ENCODE measurements at regions not wholly inside any gene's neighbourhood (a gene's known extent, or its start where the extent isn't known, plus 50 kb on each side); places are given as distances from the start of the nearest gene placed in this dataset.

DNA sequence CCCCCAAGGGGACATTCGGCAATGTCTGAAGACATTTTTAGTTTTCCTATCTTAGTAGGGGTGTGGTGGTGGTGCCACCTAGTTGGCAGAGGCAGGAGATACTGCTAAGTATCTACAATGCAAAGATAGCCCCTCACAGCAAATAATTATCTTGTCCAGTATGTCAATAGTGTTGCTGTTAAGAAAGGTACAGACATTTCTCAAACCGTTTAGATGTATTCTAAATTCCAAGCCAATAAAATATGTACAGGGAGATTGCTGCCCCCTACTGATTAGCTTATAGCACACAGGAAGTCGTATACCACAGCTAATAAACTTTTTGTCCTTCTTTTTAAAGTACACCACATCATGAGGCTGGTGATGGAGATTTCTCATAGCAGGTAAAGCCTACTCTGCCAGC is 260.5 kb downstream of the TMA16 start:
- H3K4me3 ChIP-seq = no peak overlapping the region
- 42 to 44% (median 42%) methylated on average over 3 of the region's 3 CpGs for WGBS, 3 donors
- no peaks in the 10 kb centered on the region for H3K4me1 ChIP-seq
- no peak overlapping the region for H3K27ac ChIP-seq
- TF ChIP-seq, protein P1, sequence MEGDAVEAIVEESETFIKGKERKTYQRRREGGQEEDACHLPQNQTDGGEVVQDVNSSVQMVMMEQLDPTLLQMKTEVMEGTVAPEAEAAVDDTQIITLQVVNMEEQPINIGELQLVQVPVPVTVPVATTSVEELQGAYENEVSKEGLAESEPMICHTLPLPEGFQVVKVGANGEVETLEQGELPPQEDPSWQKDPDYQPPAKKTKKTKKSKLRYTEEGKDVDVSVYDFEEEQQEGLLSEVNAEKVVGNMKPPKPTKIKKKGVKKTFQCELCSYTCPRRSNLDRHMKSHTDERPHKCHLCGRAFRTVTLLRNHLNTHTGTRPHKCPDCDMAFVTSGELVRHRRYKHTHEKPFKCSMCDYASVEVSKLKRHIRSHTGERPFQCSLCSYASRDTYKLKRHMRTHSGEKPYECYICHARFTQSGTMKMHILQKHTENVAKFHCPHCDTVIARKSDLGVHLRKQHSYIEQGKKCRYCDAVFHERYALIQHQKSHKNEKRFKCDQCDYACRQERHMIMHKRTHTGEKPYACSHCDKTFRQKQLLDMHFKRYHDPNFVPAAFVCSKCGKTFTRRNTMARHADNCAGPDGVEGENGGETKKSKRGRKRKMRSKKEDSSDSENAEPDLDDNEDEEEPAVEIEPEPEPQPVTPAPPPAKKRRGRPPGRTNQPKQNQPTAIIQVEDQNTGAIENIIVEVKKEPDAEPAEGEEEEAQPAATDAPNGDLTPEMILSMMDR (IDR thresholded peaks at IDR 0.05) = no peak
- no peaks in the 10 kb centered on the region for H3K27me3 ChIP-seq (ENCODE audit: insufficient read depth in 3 of 3, low read length in 2 of 3)
- ATAC-seq (no peak), DNase-seq (no peak)
- intact Hi-C loops (cut with DNase I) = no loop called here
- H3K9me3 ChIP-seq = no peaks in the 10 kb centered on the region
- H3K36me3 ChIP-seq (ENCODE audit: insufficient read depth in 1 of 2, low read depth in 1 of 2) = no peaks in the 10 kb centered on the region

- Histone ChIP-seq H3K4me3 (no peak overlapping the region), H3K27me3 (ENCODE audit: insufficient read depth in 3 of 3, low read length in 2 of 3) (no peaks in the 10 kb centered on the region), H3K36me3 (ENCODE audit: insufficient read depth in 1 of 2, low read depth in 1 of 2) (no peaks in the 10 kb centered on the region), H3K27ac (no peak overlapping the region), H3K9me3 (no peaks in the 10 kb centered on the region), H3K4me1 (no peaks in the 10 kb centered on the region)
- intact Hi-C loops (cut with DNase I) = no loop called here
- DNase-seq (no peak), ATAC-seq (no peak)
- WGBS, 3 donors = 21 to 30% (median 21%) methylated on average over 1 of the region's 1 CpG
- TF ChIP-seq, protein P1 (IDR thresholded peaks at IDR 0.05) = no peak
Measured at GRCh38 chr4:163757219-163757618, 262.7 kb downstream of the TMA16 start.

DNA sequence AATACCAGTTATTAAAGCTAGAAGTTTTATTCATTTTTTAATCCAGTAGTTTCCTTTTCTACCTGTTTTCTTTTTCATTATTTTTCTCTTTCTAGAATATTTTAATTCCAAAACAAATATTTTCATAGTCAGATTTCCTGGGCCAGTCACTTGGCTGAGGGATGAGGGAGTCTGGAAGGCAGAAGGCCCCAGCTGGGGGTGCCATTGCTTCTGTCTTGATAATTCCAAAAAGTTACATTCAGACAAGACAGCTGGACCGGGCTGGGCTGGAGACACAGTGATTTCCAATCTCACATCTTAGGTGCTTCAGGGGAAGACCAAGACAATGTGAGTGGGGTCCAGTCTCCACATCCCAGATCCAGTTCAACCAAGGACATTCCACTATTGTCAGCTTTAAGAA is 263.5 kb downstream of the TMA16 start:
- TF ChIP-seq, protein P1 (IDR thresholded peaks at IDR 0.05) = no peak
- H3K27ac ChIP-seq = no peak overlapping the region
- no peak for ATAC-seq
- H3K9me3 ChIP-seq = no peaks in the 10 kb centered on the region
- no peaks in the 10 kb centered on the region for H3K4me1 ChIP-seq
- WGBS, 3 donors = 46 to 61% (median 54%) methylated on average over 1 of the region's 1 CpG
- intact Hi-C loops (cut with DNase I) = no loop called here
- no peak for DNase-seq
- H3K4me3 ChIP-seq = no peak overlapping the region
- no peaks in the 10 kb centered on the region for H3K27me3 ChIP-seq (ENCODE audit: insufficient read depth in 3 of 3, low read length in 2 of 3)
- H3K36me3 ChIP-seq (ENCODE audit: insufficient read depth in 1 of 2, low read depth in 1 of 2) = no peaks in the 10 kb centered on the region

GRCh38 chr4:163762741-163763140 is 268.3 kb downstream of the TMA16 start:
- intact Hi-C loops (cut with DNase I) = no loop called here
- Histone ChIP-seq H3K27ac (no peak overlapping the region), H3K9me3 (no peaks in the 10 kb centered on the region), H3K4me1 (no peaks in the 10 kb centered on the region), H3K36me3 (ENCODE audit: insufficient read depth in 1 of 2, low read depth in 1 of 2) (no peaks in the 10 kb centered on the region), H3K4me3 (no peak overlapping the region), H3K27me3 (ENCODE audit: insufficient read depth in 3 of 3, low read length in 2 of 3) (no peaks in the 10 kb centered on the region)
- TF ChIP-seq, protein P1 (IDR thresholded peaks at IDR 0.05) = no peak
- 34 to 57% (median 54%) methylated on average over 1 of the region's 1 CpG for WGBS, 3 donors
- DNase-seq = no peak
- ATAC-seq = no peak

GRCh38 chr4:163764569-163764968 is 270.1 kb downstream of the TMA16 start:
- no peaks in the 10 kb centered on the region for H3K9me3 ChIP-seq
- H3K27me3 ChIP-seq (ENCODE audit: insufficient read depth in 3 of 3, low read length in 2 of 3) = no peaks in the 10 kb centered on the region
- WGBS, 3 donors = 51 to 67% (median 52%) methylated on average over 2 of the region's 2 CpGs
- TF ChIP-seq, protein P1 (IDR thresholded peaks at IDR 0.05) = no peak
- H3K27ac ChIP-seq = no peak overlapping the region
- ATAC-seq = no peak
- intact Hi-C loops (cut with DNase I) = no loop called here
- DNase-seq = no peak
- no peak overlapping the region for H3K4me3 ChIP-seq
- no peaks in the 10 kb centered on the region for H3K4me1 ChIP-seq
- no peaks in the 10 kb centered on the region for H3K36me3 ChIP-seq (ENCODE audit: insufficient read depth in 1 of 2, low read depth in 1 of 2)

Measured in psoas muscle (tissue), 7 donors.